ENCODE measurements at regions not wholly inside any gene's neighbourhood (a gene's known extent, or its start where the extent isn't known, plus 50 kb on each side); places are given as distances from the start of the nearest gene placed in this dataset.

GRCh38 chr12:89253488-89253887 is 98.8 kb downstream of the DUSP6 start:
- DNase-seq: no peak

GRCh38 chr12:89252284-89252683 is 100.0 kb downstream of the DUSP6 start:
- no peak for DNase-seq

GRCh38 chr12:89251342-89252271 is 100.7 kb downstream of the DUSP6 start:
- DNase-seq: no peak

- DNase-seq: no peak
Observed at GRCh38 chr12:89250636-89251035, 101.7 kb downstream of the DUSP6 start.

GRCh38 chr12:89250213-89250612 is 102.1 kb downstream of the DUSP6 start:
- DNase-seq: no peak

- DNase-seq: no peak
Observed at GRCh38 chr12:89247967-89248366, 104.3 kb downstream of the DUSP6 start.

GRCh38 chr12:89247541-89247942 is 104.8 kb downstream of the DUSP6 start:
- no peak for DNase-seq

GRCh38 chr12:89245090-89245489 is 107.2 kb downstream of the DUSP6 start:
- no peak for DNase-seq

- DNase-seq: no peak
Observed at GRCh38 chr12:89244536-89244935, 107.8 kb downstream of the DUSP6 start.

GRCh38 chr12:89243771-89244170 is 108.5 kb downstream of the DUSP6 start:
- DNase-seq: no peak

GRCh38 chr12:89239534-89239933 is 112.8 kb downstream of the DUSP6 start:
- no peak for DNase-seq

- no peak for DNase-seq
Observed at GRCh38 chr12:89238593-89238992, 113.7 kb downstream of the DUSP6 start.

- no peak for DNase-seq
Observed at GRCh38 chr12:89237763-89238162, 114.5 kb downstream of the DUSP6 start.

GRCh38 chr12:89236748-89237383 is 115.4 kb downstream of the DUSP6 start:
- no peak for DNase-seq

- DNase-seq: no peak
Observed at GRCh38 chr12:89236237-89236636, 116.1 kb downstream of the DUSP6 start.

- no peak for DNase-seq
Observed at GRCh38 chr12:89235189-89235993, 116.9 kb downstream of the DUSP6 start.

- DNase-seq: no peak
Observed at GRCh38 chr12:89234324-89235114, 117.8 kb downstream of the DUSP6 start.

GRCh38 chr12:89231686-89232085 is 120.6 kb downstream of the DUSP6 start:
- DNase-seq: no peak

- no peak for DNase-seq
Observed at GRCh38 chr12:89230376-89231315, 121.7 kb downstream of the DUSP6 start.

GRCh38 chr12:89228491-89228890 is 123.8 kb downstream of the DUSP6 start:
- no peak for DNase-seq

GRCh38 chr12:89227774-89228173 is 124.5 kb downstream of the DUSP6 start:
- DNase-seq: no peak

Data from effector CD8-positive, alpha-beta T cell (primary cell).